DND-41 (cell line): ENCODE measurements at regions not wholly inside any gene's neighbourhood (a gene's known extent, or its start where the extent isn't known, plus 50 kb on each side); places are given as distances from the start of the nearest gene placed in this dataset.

Source experiments
- CTCF ChIP-seq: IDR thresholded peaks from 2 replicates; pipeline ENCODE4 v1.5.1; 2012; ENCODE audit warnings: borderline replicate concordance, low read length, moderate library complexity, mild to moderate bottlenecking; ENCODE audit not compliant: poor library complexity, severe bottlenecking; ENCODE audit errors: extremely low read depth
- EZH2 ChIP-seq: IDR thresholded peaks from 3 replicates; pipeline ENCODE4 v1.6.1; 2012; ENCODE audit warnings: borderline replicate concordance, low read depth, mild to moderate bottlenecking, moderate library complexity, low read length, inconsistent platforms; ENCODE audit not compliant: severe bottlenecking

- TF ChIP-seq CTCF (no peak), EZH2 (no peak)
These were observed 384.0 kb upstream of the UBE2E3 start for GRCh38 chr2:180596453-180596852.
